Activated CD8-positive, alpha-beta memory T cell treated with anti-CD3 and anti-CD28 coated beads for 4 hours (primary cell): ENCODE measurements at regions not wholly inside any gene's neighbourhood (a gene's known extent, or its start where the extent isn't known, plus 50 kb on each side); places are given as distances from the start of the nearest gene placed in this dataset.
"Not testable (repeated sequence)": the region's sequence is repeated elsewhere in the genome, so short reads cannot be mapped to it uniquely, and the experiment has no call there.

ENCODE experiments used
- DNase-seq, 2 donors: peaks; one replicate each; pipeline ENCODE4 v3.0.0-alpha.2; 2020; ENCODE audit warnings: low read depth in 2 of 2

- no peak for DNase-seq
These were observed 1245.6 kb upstream of the CELF4 start for GRCh38 chr18:38811209-38811608.

- no peak for DNase-seq
These were observed 1245.2 kb upstream of the CELF4 start for GRCh38 chr18:38810789-38811188.

- DNase-seq, result no peak
These were observed 1242.3 kb upstream of the CELF4 start for GRCh38 chr18:38807915-38808314.

- DNase-seq, result no peak
These were observed 1239.7 kb upstream of the CELF4 start for GRCh38 chr18:38805256-38805655.

GRCh38 chr18:38801640-38802039 is 1236.0 kb upstream of the CELF4 start:
- no peak for DNase-seq

GRCh38 chr18:38796762-38797161 is 1231.2 kb upstream of the CELF4 start:
- DNase-seq, result no peak

- no peak for DNase-seq
These were observed 1227.1 kb upstream of the CELF4 start for GRCh38 chr18:38792731-38793130.

GRCh38 chr18:38790786-38791185 is 1225.2 kb upstream of the CELF4 start:
- DNase-seq, result no peak

GRCh38 chr18:38790303-38790702 is 1224.7 kb upstream of the CELF4 start:
- no peak for DNase-seq

- DNase-seq, result no peak
These were observed 1223.5 kb upstream of the CELF4 start for GRCh38 chr18:38789141-38789540.

- DNase-seq, result no peak
These were observed 1221.3 kb upstream of the CELF4 start for GRCh38 chr18:38786906-38787305.

GRCh38 chr18:38771620-38772019 is 1206.0 kb upstream of the CELF4 start:
- not testable (repeated sequence) for DNase-seq

GRCh38 chr18:38768504-38768903 is 1202.9 kb upstream of the CELF4 start:
- DNase-seq, result no peak

- DNase-seq, result no peak
These were observed 1193.9 kb upstream of the CELF4 start for GRCh38 chr18:38759457-38759856.

- no peak for DNase-seq
These were observed 1190.8 kb upstream of the CELF4 start for GRCh38 chr18:38756436-38756835.

GRCh38 chr18:38752430-38752829 is 1186.8 kb upstream of the CELF4 start:
- DNase-seq, result no peak

- no peak for DNase-seq
These were observed 1186.3 kb upstream of the CELF4 start for GRCh38 chr18:38751898-38752297.

GRCh38 chr18:38751211-38751610 is 1185.6 kb upstream of the CELF4 start:
- DNase-seq, result no peak

- no peak for DNase-seq
These were observed 1185.2 kb upstream of the CELF4 start for GRCh38 chr18:38750751-38751150.

- no peak for DNase-seq
These were observed 1181.6 kb upstream of the CELF4 start for GRCh38 chr18:38747153-38747552.

GRCh38 chr18:38720181-38720580 is 1154.6 kb upstream of the CELF4 start:
- DNase-seq, result not testable (repeated sequence)

GRCh38 chr18:38718365-38718901 is 1152.8 kb upstream of the CELF4 start:
- DNase-seq, result no peak

GRCh38 chr18:38709122-38709521 is 1143.5 kb upstream of the CELF4 start:
- DNase-seq, result no peak

GRCh38 chr18:38706373-38706772 is 1140.8 kb upstream of the CELF4 start:
- DNase-seq, result no peak
